CD4-positive, alpha-beta T cell (primary cell): ENCODE measurements at regions not wholly inside any gene's neighbourhood (a gene's known extent, or its start where the extent isn't known, plus 50 kb on each side); places are given as distances from the start of the nearest gene placed in this dataset.

Experiments used
- ATAC-seq: fragments of 200-7000 bp; cut with Tn5 transposase; one replicate; pipeline ENCODE4 v1.10.0; 2022; ENCODE audit warnings: mild to moderate bottlenecking; ENCODE audit not compliant: poor library complexity
- CTCF ChIA-PET: fragments of 350-600 bp; sonication (Branson Sonifier 250); formaldehyde crosslinking; loops from one replicate; lab custom pipeline; 2021; ENCODE audit warnings: antibody characterized with exemption, inconsistent platforms; lab: Charles Lee
- POLR2A ChIA-PET: fragments of 350-600 bp; sonication (Branson Sonifier 250); formaldehyde crosslinking; loops from one replicate; lab custom pipeline; 2021; ENCODE audit warnings: antibody characterized with exemption, inconsistent platforms; lab: Charles Lee
- DNase-seq, 14 experiments: peaks; one replicate each; pipeline ENCODE4 v3.0.0-alpha.2; 2013 to 2020; ENCODE audit warnings: mixed read lengths in 2 of 14
- H3K27ac ChIP-seq, 2 donors: one replicate each; pipeline versions ENCODE4 v1.5.1 to v1.7.0; 2013; ENCODE audit warnings: low read length in 2 of 2, low read depth in 1 of 2, mild to moderate bottlenecking in 1 of 2
- H3K27me3 ChIP-seq, 2 experiments: 1 replicate in 1 of 2; 2 replicates in 1 of 2; pipeline versions ENCODE4 v1.6.1 to v1.7.0; 2013; ENCODE audit warnings: low read length in 2 of 2, control low read depth in 1 of 2, mild to moderate bottlenecking in 1 of 2, moderate library complexity in 1 of 2; ENCODE audit not compliant: insufficient read depth in 2 of 2, control insufficient read depth in 1 of 2
- H3K36me3 ChIP-seq: one replicate; pipeline ENCODE4 v1.6.1; 2013; ENCODE audit warnings: low read length, control low read depth; ENCODE audit not compliant: insufficient read depth
- H3K4me1 ChIP-seq: one replicate; pipeline ENCODE4 v1.6.1; 2013; ENCODE audit warnings: low read length, control low read depth; ENCODE audit not compliant: insufficient read depth
- H3K4me3 ChIP-seq: one replicate; pipeline ENCODE4 v1.5.1; 2013; ENCODE audit warnings: mild to moderate bottlenecking, low read length, moderate library complexity
- H3K9me3 ChIP-seq, 2 experiments: 1 replicate in 1 of 2; 2 replicates in 1 of 2; pipeline versions ENCODE4 v1.6.1 to v1.7.0; 2013; ENCODE audit warnings: low read length in 2 of 2, mild to moderate bottlenecking in 2 of 2, control low read depth in 1 of 2, moderate library complexity in 1 of 2; ENCODE audit not compliant: control insufficient read depth in 1 of 2, insufficient read depth in 1 of 2
- H3K27ac Mint-ChIP-seq: one replicate; pipeline ENCODE4 v1.8.0; 2020; ENCODE audit warnings: mixed read lengths
- H3K27me3 Mint-ChIP-seq: one replicate; pipeline ENCODE4 v1.8.0; 2021; ENCODE audit warnings: mixed read lengths
- H3K36me3 Mint-ChIP-seq: one replicate; pipeline ENCODE4 v1.8.0; 2021; ENCODE audit warnings: low read depth, mixed read lengths
- H3K4me1 Mint-ChIP-seq: one replicate; pipeline ENCODE4 v1.8.0; 2021; ENCODE audit warnings: low read depth, mixed read lengths
- H3K4me3 Mint-ChIP-seq: one replicate; pipeline ENCODE4 v1.8.0; 2020; ENCODE audit warnings: mild to moderate bottlenecking, mixed read lengths
- H3K9me3 Mint-ChIP-seq: one replicate; pipeline ENCODE4 v1.8.0; 2020; ENCODE audit warnings: mixed read lengths
- CTCF ChIP-seq: fragments of 200-600 bp; IDR thresholded peaks from one replicate; pipeline ENCODE4 v1.8.0; 2022; ENCODE audit warnings: antibody characterized with exemption, mild to moderate bottlenecking
- intact Hi-C, 2 experiments: fragments of 100-400 bp; cut with DNase I in 1 of 2; cut with micrococcal nuclease in 1 of 2; formaldehyde crosslinking; loops; one replicate each; pipeline versions ENCODE4 v1.15.1 to v1.9.0; 2023 to 2025; cut with DNase I, micrococcal nuclease

DNA sequence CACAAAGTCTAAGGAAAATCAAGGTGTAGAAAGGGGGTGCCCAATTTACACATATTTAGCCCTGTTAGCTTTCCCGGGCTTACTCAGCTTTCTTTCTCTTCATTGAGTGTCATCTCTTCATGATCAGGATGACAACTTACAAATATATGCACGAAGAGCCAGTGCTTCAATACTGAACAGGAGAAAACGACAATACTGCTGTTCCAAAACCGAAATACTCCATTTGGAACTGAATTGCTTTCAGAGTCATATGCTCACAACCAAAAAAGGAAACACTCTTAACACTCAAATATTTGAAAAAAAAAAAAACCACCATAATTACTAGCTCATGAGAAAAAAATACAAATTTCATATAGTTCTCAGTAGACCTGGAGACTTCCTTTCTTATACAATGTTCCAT is 272.1 kb upstream of the DUSP10 start:
- no peaks in the 10 kb centered on the region for H3K4me1 ChIP-seq
- H3K36me3 ChIP-seq: no peaks in the 10 kb centered on the region
- ChIA-PET CTCF (no interaction called here), POLR2A (no interaction called here)
- Mint-ChIP-seq H3K36me3 (no peaks in the 10 kb centered on the region), H3K27ac (no peak overlapping the region), H3K4me1 (no peaks in the 10 kb centered on the region), H3K27me3 (no peaks in the 10 kb centered on the region), H3K4me3 (no peak overlapping the region), H3K9me3 (no peaks in the 10 kb centered on the region)
- H3K27me3 ChIP-seq: no peaks in the 10 kb centered on the region
- DNase-seq (no peak), ATAC-seq (no peak)
- no peak overlapping the region for H3K27ac ChIP-seq
- H3K9me3 ChIP-seq: no peaks in the 10 kb centered on the region
- intact Hi-C loops: no loop called here
- no peak for TF ChIP-seq CTCF
- H3K4me3 ChIP-seq: no peak overlapping the region

DNA sequence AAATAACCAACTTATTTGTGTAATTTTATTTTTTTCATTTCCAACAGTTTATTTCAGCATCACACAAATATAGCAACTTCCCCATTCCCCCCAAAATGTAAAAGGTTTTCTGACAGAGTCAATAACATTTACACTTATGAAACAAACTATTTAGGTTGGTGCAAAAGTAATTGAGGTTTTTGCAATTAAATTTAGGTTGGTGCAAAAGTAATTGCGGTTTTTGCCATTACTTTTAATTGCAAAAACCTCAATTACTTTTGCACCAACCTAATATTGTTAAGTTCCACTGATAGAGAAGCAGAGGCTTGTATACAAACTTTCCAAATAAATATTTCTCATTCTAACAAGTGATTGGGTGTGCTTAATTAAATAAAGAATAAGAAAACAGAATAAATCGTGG is 270.9 kb upstream of the DUSP10 start:
- POLR2A ChIA-PET: no interaction called here
- Mint-ChIP-seq H3K9me3 (no peaks in the 10 kb centered on the region), H3K36me3 (no peaks in the 10 kb centered on the region), H3K27me3 (no peaks in the 10 kb centered on the region), H3K4me3 (no peak overlapping the region), H3K4me1 (no peaks in the 10 kb centered on the region), H3K27ac (no peak overlapping the region)
- no peaks in the 10 kb centered on the region for H3K36me3 ChIP-seq
- no peaks in the 10 kb centered on the region for H3K27me3 ChIP-seq
- DNase-seq: no peak
- H3K4me3 ChIP-seq: no peak overlapping the region
- intact Hi-C loops: no loop called here
- H3K4me1 ChIP-seq: no peaks in the 10 kb centered on the region
- TF ChIP-seq CTCF: no peak
- H3K9me3 ChIP-seq: no peaks in the 10 kb centered on the region
- CTCF ChIA-PET: no interaction called here
- no peak overlapping the region for H3K27ac ChIP-seq
- no peak for ATAC-seq

DNA sequence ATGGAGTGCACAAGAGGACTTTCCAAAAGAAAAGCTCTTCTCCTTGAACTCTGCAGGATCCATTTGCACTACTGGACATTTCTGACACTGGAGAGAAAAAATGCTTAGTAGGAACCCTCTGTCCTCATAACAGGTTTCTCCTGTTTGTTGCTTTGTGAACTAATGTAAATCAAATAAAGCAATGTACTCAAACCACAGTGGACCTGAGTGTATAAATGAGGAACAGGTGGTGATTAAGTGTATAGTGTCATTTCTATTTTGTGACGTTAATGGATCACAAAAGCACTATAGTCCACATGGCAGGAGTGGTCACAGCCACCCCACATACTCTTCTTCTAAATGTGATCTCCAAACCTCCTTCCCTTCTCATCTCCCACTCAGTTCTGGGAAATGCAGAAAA is 268.4 kb upstream of the DUSP10 start:
- ChIA-PET CTCF (interaction anchor here (1.2 kb wide), 1 partner anchor 534 kb away, joined by 3 read pairs; no protein-coding TSS in a partner anchor), POLR2A (no interaction called here)
- H3K9me3 ChIP-seq: no peaks in the 10 kb centered on the region
- no peak for TF ChIP-seq CTCF
- H3K4me3 ChIP-seq: no peak overlapping the region
- H3K36me3 ChIP-seq: no peaks in the 10 kb centered on the region
- no peaks in the 10 kb centered on the region for H3K4me1 Mint-ChIP-seq
- peaks cover 4% of the 10 kb centered on the region for H3K27me3 Mint-ChIP-seq
- no peak overlapping the region for H3K27ac ChIP-seq
- no peaks in the 10 kb centered on the region for H3K4me1 ChIP-seq
- no peaks in the 10 kb centered on the region for H3K27me3 ChIP-seq
- ATAC-seq: no peak
- H3K4me3 Mint-ChIP-seq: no peak overlapping the region
- no peak overlapping the region for H3K27ac Mint-ChIP-seq
- no peaks in the 10 kb centered on the region for H3K9me3 Mint-ChIP-seq
- intact Hi-C loops: no loop called here
- DNase-seq: no peak
- no peaks in the 10 kb centered on the region for H3K36me3 Mint-ChIP-seq
